GM12878 (cell line): ENCODE measurements at regions not wholly inside any gene's neighbourhood (a gene's known extent, or its start where the extent isn't known, plus 50 kb on each side); places are given as distances from the start of the nearest gene placed in this dataset.

Experiments used
- ATAC-seq: fragments of 200-7000 bp; cut with Tn5 transposase; 3 replicates; pipeline ENCODE4 v1.9.1; 2020; ENCODE audit warnings: mild to moderate bottlenecking, moderate library complexity
- BruUV-seq: library from RNA; stranded (reverse); fragments of 400-500 nt; replicated peaks from 2 replicates; lab custom pipeline; 2021; lab: Mats Ljungman, UMichigan
- CTCF ChIA-PET: fragments of 300-600 bp; sonication (Branson Sonifier 250); formaldehyde crosslinking; extraction: SDS; loops from one replicate; lab custom pipeline; 2021; ENCODE audit warnings: inconsistent platforms; lab: Yijun Ruan, JAX
- POLR2A ChIA-PET: fragments of 350-600 bp; formaldehyde crosslinking; extraction: SDS; loops from one replicate; lab custom pipeline; 2021; ENCODE audit warnings: inconsistent platforms; lab: Charles Lee
- RAD21 ChIA-PET: fragments of 300-600 bp; sonication (Branson Sonifier 250); formaldehyde crosslinking; loops from one replicate; lab custom pipeline; 2023; ENCODE audit warnings: antibody characterized with exemption; ENCODE audit not compliant: unreplicated experiment; lab: Charles Lee
- SMC1A ChIA-PET: fragments of 300-600 bp; sonication (Branson Sonifier 250); formaldehyde crosslinking; loops from one replicate; lab custom pipeline; 2023; ENCODE audit not compliant: unreplicated experiment, uncharacterized antibody; lab: Charles Lee
- DNase-seq: peaks from one replicate; pipeline ENCODE4 v3.0.0-alpha.2; 2011; ENCODE audit warnings: low read depth, low spot score
- FAIRE-seq: peaks from 3 replicates; lab custom pipeline; 2011; peaks lifted over from hg19 to GRCh38; lab: Jason Lieb, UNC
- H2AFZ ChIP-seq: 2 replicates; pipeline ENCODE4 v1.6.0; 2011; ENCODE audit warnings: low read depth, low read length, control low read depth; ENCODE audit not compliant: control insufficient read depth
- H3K27ac ChIP-seq: 2 replicates; pipeline ENCODE4 v1.5.1; 2011; ENCODE audit warnings: control low read depth; ENCODE audit not compliant: control insufficient read depth, insufficient read depth
- H3K27me3 ChIP-seq, 2 experiments: replicated peaks in 1 of 2; 2 replicates each; pipeline versions ENCODE4 v1.6.0 to v1.6.1; 2011; ENCODE audit warnings: low read length in 1 of 2; ENCODE audit not compliant: control insufficient read depth in 2 of 2, insufficient read depth in 2 of 2
- H3K36me3 ChIP-seq, 2 experiments: 2 replicates each; pipeline ENCODE4 v1.5.1; 2011; ENCODE audit warnings: low read length in 1 of 2; ENCODE audit not compliant: control insufficient read depth in 2 of 2, insufficient read depth in 2 of 2
- H3K4me1 ChIP-seq: 2 replicates; pipeline ENCODE4 v1.6.1; 2011; ENCODE audit warnings: mild to moderate bottlenecking, low read length, moderate library complexity, mixed read lengths; ENCODE audit not compliant: control insufficient read depth, insufficient read depth
- H3K4me2 ChIP-seq: 2 replicates; pipeline ENCODE4 v1.6.0; 2011; ENCODE audit warnings: control low read depth; ENCODE audit not compliant: control insufficient read depth, insufficient read depth
- H3K4me3 ChIP-seq: fragments of 200-600 bp; sonication (generic); 2 replicates; pipeline ENCODE4 v1.5.1; 2016
- H3K79me2 ChIP-seq: 2 replicates; pipeline ENCODE4 v1.6.0; 2011; ENCODE audit warnings: low read length; ENCODE audit not compliant: control insufficient read depth, insufficient read depth
- H3K9ac ChIP-seq: 2 replicates; pipeline ENCODE4 v1.8.0; 2011; ENCODE audit warnings: low read length, control low read depth, mixed read lengths; ENCODE audit not compliant: control insufficient read depth, insufficient read depth
- H3K9me3 ChIP-seq: replicated peaks from 3 replicates; pipeline ENCODE4 v1.5.1; 2011; ENCODE audit warnings: mild to moderate bottlenecking, low read length; ENCODE audit not compliant: control insufficient read depth, insufficient read depth
- H4K20me1 ChIP-seq: 2 replicates; pipeline ENCODE4 v1.6.0; 2011; ENCODE audit not compliant: control insufficient read depth, insufficient read depth
- CBX5 ChIP-seq: sonication (generic); IDR thresholded peaks from 2 replicates; pipeline ENCODE4 v1.6.1; 2016; ENCODE audit warnings: low read depth, moderate library complexity, mild to moderate bottlenecking, inconsistent platforms
- CREM ChIP-seq: IDR thresholded peaks from 2 replicates; pipeline ENCODE4 v1.6.1; 2014; ENCODE audit warnings: antibody characterized with exemption, low read depth
- CTCF ChIP-seq, 3 experiments: IDR thresholded peaks in 2 of 3; conservative IDR thresholded peaks in 1 of 3; 2 replicates each; pipeline ENCODE4 v1.5.1; 2011; ENCODE audit warnings: low read depth in 3 of 3, low read length in 3 of 3, mild to moderate bottlenecking in 3 of 3, control low read depth in 2 of 3, moderate library complexity in 2 of 3, inconsistent platforms in 1 of 3, mixed read lengths in 1 of 3; ENCODE audit not compliant: control insufficient read depth in 2 of 3, insufficient read depth in 1 of 3; ENCODE audit errors: extremely low read depth in 1 of 3
- DPF2 ChIP-seq: fragments of 450-650 bp; IDR thresholded peaks from 2 replicates; pipeline ENCODE4 v1.6.1; 2017; ENCODE audit warnings: mild to moderate bottlenecking
- EP300 ChIP-seq, 2 experiments: fragments of 150-350 bp in 1 of 2; IDR thresholded peaks; 2 replicates each; pipeline ENCODE4 v1.6.1; 2011 to 2012; ENCODE audit warnings: low read depth in 2 of 2, low read length in 2 of 2, borderline replicate concordance in 1 of 2, improper control_type of control experiment in 1 of 2, inconsistent platforms in 1 of 2; ENCODE audit not compliant: control insufficient read depth in 1 of 2
- FOS ChIP-seq: IDR thresholded peaks from 3 replicates; pipeline ENCODE4 v1.6.1; 2011; ENCODE audit warnings: borderline replicate concordance; ENCODE audit not compliant: insufficient read length; ENCODE audit errors: extremely low read depth
- HDAC2 ChIP-seq: fragments of 200-600 bp; sonication (generic); IDR thresholded peaks from 2 replicates; pipeline ENCODE4 v1.6.1; 2017
- JUNB ChIP-seq: IDR thresholded peaks from 2 replicates; pipeline ENCODE4 v1.6.1; 2016; ENCODE audit warnings: antibody characterized with exemption, mild to moderate bottlenecking
- KDM1A ChIP-seq: fragments of 200-600 bp; sonication (generic); IDR thresholded peaks from 2 replicates; pipeline ENCODE4 v1.6.1; 2016; ENCODE audit warnings: borderline replicate concordance
- LARP7 ChIP-seq: fragments of 450-650 bp; IDR thresholded peaks from 2 replicates; pipeline ENCODE4 v1.6.1; 2017; ENCODE audit warnings: mild to moderate bottlenecking
- MTA3 ChIP-seq: IDR thresholded peaks from 2 replicates; pipeline ENCODE4 v1.6.1; 2012; ENCODE audit warnings: low read length, inconsistent platforms, borderline replicate concordance
- NFYA ChIP-seq: IDR thresholded peaks from 2 replicates; pipeline ENCODE4 v1.6.1; 2011; ENCODE audit warnings: low read depth, mild to moderate bottlenecking, low read length, improper control_type of control experiment, borderline replicate concordance
- NR2F1 ChIP-seq: fragments of 450-650 bp; conservative IDR thresholded peaks from 2 replicates; pipeline ENCODE4 v1.6.1; 2017; ENCODE audit warnings: mild to moderate bottlenecking
- NRF1 ChIP-seq: conservative IDR thresholded peaks from 2 replicates; pipeline ENCODE4 v1.6.1; 2011; ENCODE audit warnings: mild to moderate bottlenecking, low read depth, low read length, improper control_type of control experiment
- POLR2AphosphoS2 ChIP-seq: IDR thresholded peaks from 2 replicates; pipeline ENCODE4 v1.6.1; 2011; ENCODE audit warnings: low read depth, mild to moderate bottlenecking, low read length, improper control_type of control experiment, moderate library complexity
- SIX5 ChIP-seq: IDR thresholded peaks from 2 replicates; pipeline ENCODE4 v1.6.1; 2011; ENCODE audit warnings: mild to moderate bottlenecking, low read depth, low read length, moderate library complexity; ENCODE audit not compliant: severe bottlenecking
- WRNIP1 ChIP-seq: IDR thresholded peaks from 2 replicates; pipeline ENCODE4 v1.6.1; 2011; ENCODE audit warnings: low read depth, low read length, improper control_type of control experiment, borderline replicate concordance
- WGBS: methylation state at CpG from one replicate; pipeline ENCODE4 v1.1.6; 2016; ENCODE audit warnings: low lambda C conversion rate; ENCODE audit not compliant: insufficient replicate concordance, insufficient coverage; ENCODE audit errors: missing lambda C conversion rate; 5-methylcytosine and 5-hydroxymethylcytosine counted together
- in situ Hi-C: fragments of 300-500 bp; cut with MboI; formaldehyde crosslinking; loops from 9 replicates; pipeline ENCODE4 v1.14.3; 2018; ENCODE audit warnings: mixed read lengths
- intact Hi-C: fragments of 100-400 bp; cut with micrococcal nuclease; formaldehyde crosslinking; loops from one replicate; pipeline ENCODE4 v1.14.2; 2022; ENCODE audit not compliant: unreplicated experiment
- TF ChIP-seq, protein P1 (sequence below): fragments of 450-650 bp; IDR thresholded peaks from 2 replicates; pipeline ENCODE4 v1.6.1; 2016; ENCODE audit warnings: mild to moderate bottlenecking, moderate library complexity, borderline replicate concordance
- TF ChIP-seq, protein P2 (sequence below): IDR thresholded peaks from 2 replicates; pipeline ENCODE4 v1.6.1; 2012; ENCODE audit warnings: low read depth, low read length, improper control_type of control experiment

- TF ChIP-seq, protein P1, sequence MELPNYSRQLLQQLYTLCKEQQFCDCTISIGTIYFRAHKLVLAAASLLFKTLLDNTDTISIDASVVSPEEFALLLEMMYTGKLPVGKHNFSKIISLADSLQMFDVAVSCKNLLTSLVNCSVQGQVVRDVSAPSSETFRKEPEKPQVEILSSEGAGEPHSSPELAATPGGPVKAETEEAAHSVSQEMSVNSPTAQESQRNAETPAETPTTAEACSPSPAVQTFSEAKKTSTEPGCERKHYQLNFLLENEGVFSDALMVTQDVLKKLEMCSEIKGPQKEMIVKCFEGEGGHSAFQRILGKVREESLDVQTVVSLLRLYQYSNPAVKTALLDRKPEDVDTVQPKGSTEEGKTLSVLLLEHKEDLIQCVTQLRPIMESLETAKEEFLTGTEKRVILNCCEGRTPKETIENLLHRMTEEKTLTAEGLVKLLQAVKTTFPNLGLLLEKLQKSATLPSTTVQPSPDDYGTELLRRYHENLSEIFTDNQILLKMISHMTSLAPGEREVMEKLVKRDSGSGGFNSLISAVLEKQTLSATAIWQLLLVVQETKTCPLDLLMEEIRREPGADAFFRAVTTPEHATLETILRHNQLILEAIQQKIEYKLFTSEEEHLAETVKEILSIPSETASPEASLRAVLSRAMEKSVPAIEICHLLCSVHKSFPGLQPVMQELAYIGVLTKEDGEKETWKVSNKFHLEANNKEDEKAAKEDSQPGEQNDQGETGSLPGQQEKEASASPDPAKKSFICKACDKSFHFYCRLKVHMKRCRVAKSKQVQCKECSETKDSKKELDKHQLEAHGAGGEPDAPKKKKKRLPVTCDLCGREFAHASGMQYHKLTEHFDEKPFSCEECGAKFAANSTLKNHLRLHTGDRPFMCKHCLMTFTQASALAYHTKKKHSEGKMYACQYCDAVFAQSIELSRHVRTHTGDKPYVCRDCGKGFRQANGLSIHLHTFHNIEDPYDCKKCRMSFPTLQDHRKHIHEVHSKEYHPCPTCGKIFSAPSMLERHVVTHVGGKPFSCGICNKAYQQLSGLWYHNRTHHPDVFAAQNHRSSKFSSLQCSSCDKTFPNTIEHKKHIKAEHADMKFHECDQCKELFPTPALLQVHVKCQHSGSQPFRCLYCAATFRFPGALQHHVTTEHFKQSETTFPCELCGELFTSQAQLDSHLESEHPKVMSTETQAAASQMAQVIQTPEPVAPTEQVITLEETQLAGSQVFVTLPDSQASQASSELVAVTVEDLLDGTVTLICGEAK: no peak
Observed at GRCh38 chr7:4383584-4383983, 298.5 kb upstream of the FOXK1 start (continued).

- 54% methylated on average over 6 of the region's 6 CpGs for WGBS
- no peak for FAIRE-seq
- no peaks in the 10 kb centered on the region for H3K4me1 ChIP-seq
- H3K9me3 ChIP-seq: no peaks in the 10 kb centered on the region; the same call in 2 of the 3 replicates
- ChIA-PET RAD21 (interaction anchor here (0.7 kb wide), 1 partner anchor 669 kb away, joined by 3 read pairs; no protein-coding TSS in a partner anchor), POLR2A (no interaction called here), CTCF (no interaction called here), SMC1A (no interaction called here)
- TF ChIP-seq KDM1A: no peak
- TF ChIP-seq JUNB: no peak
- no peak for TF ChIP-seq CREM
- TF ChIP-seq DPF2: no peak
- TF ChIP-seq POLR2AphosphoS2: no peak
- TF ChIP-seq EP300 (IDR thresholded peaks at IDR 0.05; ENCODE audit: borderline replicate concordance in 1 of 2, control insufficient read depth in 1 of 2, low read depth in 2 of 2, low read length in 2 of 2): no peak
- no peak for TF ChIP-seq NRF1
- TF ChIP-seq WRNIP1: no peak
- no peak for TF ChIP-seq CBX5
- TF ChIP-seq, protein P2, sequence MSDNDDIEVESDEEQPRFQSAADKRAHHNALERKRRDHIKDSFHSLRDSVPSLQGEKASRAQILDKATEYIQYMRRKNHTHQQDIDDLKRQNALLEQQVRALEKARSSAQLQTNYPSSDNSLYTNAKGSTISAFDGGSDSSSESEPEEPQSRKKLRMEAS: no peak
- no peak for TF ChIP-seq SIX5
- no peak for TF ChIP-seq MTA3
- TF ChIP-seq NR2F1: no peak
- no peak for TF ChIP-seq LARP7
- TF ChIP-seq NFYA: no peak
- no peak for TF ChIP-seq FOS
- no peak for TF ChIP-seq CTCF (IDR thresholded peaks at IDR 0.05 in 2 of 3, conservative IDR thresholded peaks at IDR 0.05 in 1 of 3; ENCODE audit: control insufficient read depth in 2 of 3, extremely low read depth in 1 of 3, insufficient read depth in 1 of 3, low read depth in 3 of 3, low read length in 3 of 3)
- TF ChIP-seq HDAC2: no peak
- no peaks in the 10 kb centered on the region for H3K79me2 ChIP-seq
- no peaks in the 10 kb centered on the region for H3K27me3 ChIP-seq
- H3K9ac ChIP-seq: no peak overlapping the region
- ATAC-seq: no peak
- no peak for DNase-seq
- H3K36me3 ChIP-seq: no peaks in the 10 kb centered on the region
- intact Hi-C loops: no loop called here
- no peak overlapping the region for H2AFZ ChIP-seq
- in situ Hi-C loops: no loop called here
- no peaks in the 10 kb centered on the region for H4K20me1 ChIP-seq
- no peak overlapping the region for H3K4me3 ChIP-seq
- no peak overlapping the region for H3K4me2 ChIP-seq
- no TSS peak for BruUV-seq
- H3K27ac ChIP-seq: no peak overlapping the region
Observed at GRCh38 chr7:4386190-4386589, 295.9 kb upstream of the FOXK1 start.
